Hepatocyte (in vitro differentiated cells): ENCODE measurements at regions not wholly inside any gene's neighbourhood (a gene's known extent, or its start where the extent isn't known, plus 50 kb on each side); places are given as distances from the start of the nearest gene placed in this dataset.

ENCODE experiments used
- CTCF ChIP-seq: fragments of 200-600 bp; sonication (generic); IDR thresholded peaks from 2 replicates; pipeline ENCODE4 v1.5.1; 2016; ENCODE audit warnings: antibody characterized with exemption, mild to moderate bottlenecking; ENCODE audit not compliant: poor library complexity
- EZH2 ChIP-seq: fragments of 200-600 bp; sonication (generic); IDR thresholded peaks from 2 replicates; pipeline ENCODE4 v1.6.1; 2016; ENCODE audit warnings: antibody characterized with exemption, mild to moderate bottlenecking, borderline replicate concordance

GRCh38 chr10:33065111-33065510 is 107.1 kb upstream of the ITGB1 start:
- no peak for TF ChIP-seq EZH2
- TF ChIP-seq CTCF: no peak
